ENCODE measurements at regions not wholly inside any gene's neighbourhood (a gene's known extent, or its start where the extent isn't known, plus 50 kb on each side); places are given as distances from the start of the nearest gene placed in this dataset.

- DNase-seq (ENCODE audit: extremely low read depth, low read depth), result no peak
- no peak overlapping the region for H3K4me3 ChIP-seq (replicated peaks; ENCODE audit: low read depth, low read length)
- TF ChIP-seq, protein P1, sequence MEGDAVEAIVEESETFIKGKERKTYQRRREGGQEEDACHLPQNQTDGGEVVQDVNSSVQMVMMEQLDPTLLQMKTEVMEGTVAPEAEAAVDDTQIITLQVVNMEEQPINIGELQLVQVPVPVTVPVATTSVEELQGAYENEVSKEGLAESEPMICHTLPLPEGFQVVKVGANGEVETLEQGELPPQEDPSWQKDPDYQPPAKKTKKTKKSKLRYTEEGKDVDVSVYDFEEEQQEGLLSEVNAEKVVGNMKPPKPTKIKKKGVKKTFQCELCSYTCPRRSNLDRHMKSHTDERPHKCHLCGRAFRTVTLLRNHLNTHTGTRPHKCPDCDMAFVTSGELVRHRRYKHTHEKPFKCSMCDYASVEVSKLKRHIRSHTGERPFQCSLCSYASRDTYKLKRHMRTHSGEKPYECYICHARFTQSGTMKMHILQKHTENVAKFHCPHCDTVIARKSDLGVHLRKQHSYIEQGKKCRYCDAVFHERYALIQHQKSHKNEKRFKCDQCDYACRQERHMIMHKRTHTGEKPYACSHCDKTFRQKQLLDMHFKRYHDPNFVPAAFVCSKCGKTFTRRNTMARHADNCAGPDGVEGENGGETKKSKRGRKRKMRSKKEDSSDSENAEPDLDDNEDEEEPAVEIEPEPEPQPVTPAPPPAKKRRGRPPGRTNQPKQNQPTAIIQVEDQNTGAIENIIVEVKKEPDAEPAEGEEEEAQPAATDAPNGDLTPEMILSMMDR (IDR thresholded peaks at IDR 0.05; ENCODE audit: low read depth, low read length, missing control alignments), result no peak
These were observed 348.9 kb downstream of the DCHS2 start for GRCh38 chr4:154142664-154143063.

- no peak overlapping the region for H3K4me3 ChIP-seq (replicated peaks; ENCODE audit: low read depth, low read length)
- TF ChIP-seq, protein P1 (IDR thresholded peaks at IDR 0.05; ENCODE audit: low read depth, low read length, missing control alignments), result no peak
- DNase-seq (ENCODE audit: extremely low read depth, low read depth), result no peak
These were observed 350.7 kb downstream of the DCHS2 start for GRCh38 chr4:154140869-154141268.

DNA sequence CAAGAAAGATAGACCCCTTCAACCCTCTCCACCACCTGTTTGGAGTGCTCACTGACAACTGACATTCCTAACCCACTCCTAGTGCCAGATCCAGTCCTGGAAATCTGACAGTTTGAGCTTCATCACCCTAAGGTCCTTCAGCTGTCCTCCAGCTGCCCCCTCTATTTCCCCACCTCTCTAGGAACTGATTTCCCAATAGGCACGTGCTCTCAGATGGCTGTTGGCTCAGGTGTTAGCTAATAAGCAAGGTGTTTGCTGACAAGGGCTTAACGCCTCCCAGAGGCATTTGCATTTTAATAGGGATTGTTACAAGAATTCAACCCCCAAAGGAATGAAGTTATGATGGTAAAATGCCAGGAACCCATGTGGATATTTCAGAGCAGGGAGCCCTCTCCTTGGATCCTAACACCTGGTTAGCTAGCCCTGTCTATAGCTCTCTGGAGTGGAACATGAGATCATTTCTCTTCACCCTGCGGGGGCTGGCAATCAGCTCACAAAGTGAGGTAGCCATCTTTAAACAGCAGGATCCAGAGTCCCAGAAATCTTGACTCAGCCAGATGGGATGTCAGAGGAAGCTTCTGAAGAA lies 348.5 kb upstream of the SFRP2 start:
- no peak for DNase-seq (ENCODE audit: extremely low read depth, low read depth)
- TF ChIP-seq, protein P1 (IDR thresholded peaks at IDR 0.05; ENCODE audit: low read depth, low read length, missing control alignments), result no peak
- H3K4me3 ChIP-seq (replicated peaks; ENCODE audit: low read depth, low read length), result no peak overlapping the region

- no peak overlapping the region for H3K4me3 ChIP-seq (replicated peaks; ENCODE audit: low read depth, low read length)
- TF ChIP-seq, protein P1 (IDR thresholded peaks at IDR 0.05; ENCODE audit: low read depth, low read length, missing control alignments), result no peak
- DNase-seq (ENCODE audit: extremely low read depth, low read depth), result no peak
These were observed 346.7 kb upstream of the SFRP2 start for GRCh38 chr4:154135576-154135975.

DNA sequence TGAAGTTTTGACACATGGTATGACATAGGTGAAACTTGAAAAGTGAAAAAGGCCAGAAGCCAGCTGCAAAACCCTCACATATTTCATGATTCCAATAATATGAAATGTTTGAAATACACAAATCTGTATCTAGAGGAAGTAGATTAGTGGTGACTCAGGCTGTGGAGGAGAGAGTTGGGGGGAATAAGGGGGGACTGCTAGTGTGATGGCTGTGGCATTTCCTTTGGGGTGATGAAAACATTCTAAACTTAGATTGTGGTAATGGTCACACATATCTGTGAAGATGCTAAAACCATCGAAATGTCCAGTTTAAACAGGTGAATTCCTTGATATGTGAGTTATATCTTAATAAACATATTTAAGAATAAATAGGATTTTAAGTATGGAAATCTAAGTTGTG lies 343.5 kb upstream of the SFRP2 start:
- no peak overlapping the region for H3K4me3 ChIP-seq (replicated peaks; ENCODE audit: low read depth, low read length)
- DNase-seq (ENCODE audit: extremely low read depth, low read depth), result no peak
- TF ChIP-seq, protein P1 (IDR thresholded peaks at IDR 0.05; ENCODE audit: low read depth, low read length, missing control alignments), result no peak

DNA sequence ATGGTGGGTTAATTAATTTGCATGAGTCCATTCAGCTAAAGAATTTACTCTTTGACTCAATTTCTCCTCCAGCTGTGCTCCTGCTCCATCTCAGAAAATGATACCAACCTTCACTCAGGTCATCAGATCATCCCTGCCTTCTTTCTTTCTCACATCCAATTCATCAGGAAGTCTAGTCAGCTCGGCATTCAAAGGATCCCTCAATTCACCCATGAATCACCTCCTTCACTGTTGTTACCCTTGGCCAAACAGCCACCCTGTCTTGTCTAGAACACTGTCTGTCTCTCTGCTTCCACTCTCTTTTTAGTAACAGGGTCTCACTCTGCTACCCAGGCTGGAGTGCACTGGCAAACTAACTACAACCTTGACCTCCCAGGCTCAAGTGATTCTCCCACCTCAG lies 337.4 kb upstream of the SFRP2 start:
- no peak for DNase-seq (ENCODE audit: extremely low read depth, low read depth)
- H3K4me3 ChIP-seq (replicated peaks; ENCODE audit: low read depth, low read length), result no peak overlapping the region
- TF ChIP-seq, protein P1 (IDR thresholded peaks at IDR 0.05; ENCODE audit: low read depth, low read length, missing control alignments), result no peak

GRCh38 chr4:154125340-154125739 lies 336.5 kb upstream of the SFRP2 start:
- TF ChIP-seq, protein P1 (IDR thresholded peaks at IDR 0.05; ENCODE audit: low read depth, low read length, missing control alignments), result no peak
- no peak overlapping the region for H3K4me3 ChIP-seq (replicated peaks; ENCODE audit: low read depth, low read length)
- DNase-seq (ENCODE audit: extremely low read depth, low read depth), result no peak

All from HFF-Myc (cell line).